DOHH2 (cell line): ENCODE measurements at regions not wholly inside any gene's neighbourhood (a gene's known extent, or its start where the extent isn't known, plus 50 kb on each side); places are given as distances from the start of the nearest gene placed in this dataset.
"Not testable (repeated sequence)": the region's sequence is repeated elsewhere in the genome, so short reads cannot be mapped to it uniquely, and the experiment has no call there.

Experiments used
- H3F3A ChIP-seq: fragments of 200-600 bp; sonication (generic), shearing (Covaris generic); 2 replicates; pipeline ENCODE4 v1.6.0; 2016; ENCODE audit warnings: antibody characterized with exemption, mild to moderate bottlenecking; ENCODE audit not compliant: control insufficient read depth, insufficient read depth
- H3K27ac ChIP-seq: fragments of 200-600 bp; sonication (generic); 2 replicates; pipeline ENCODE4 v1.5.1; 2014; ENCODE audit warnings: low read depth, mild to moderate bottlenecking, low read length, moderate library complexity
- H3K27me3 ChIP-seq: fragments of 200-600 bp; sonication (generic); 2 replicates; pipeline ENCODE4 v1.6.1; 2014; ENCODE audit warnings: mild to moderate bottlenecking, low read length, mixed read lengths; ENCODE audit not compliant: control insufficient read depth
- H3K36me3 ChIP-seq: fragments of 200-600 bp; sonication (generic); 2 replicates; pipeline ENCODE4 v1.6.1; 2014; ENCODE audit warnings: mild to moderate bottlenecking, low read length, moderate library complexity, mixed read lengths; ENCODE audit not compliant: control insufficient read depth
- H3K4me1 ChIP-seq: fragments of 200-600 bp; sonication (generic); 2 replicates; pipeline ENCODE4 v1.6.1; 2014; ENCODE audit warnings: mild to moderate bottlenecking, low read length, mixed read lengths; ENCODE audit not compliant: control insufficient read depth
- H3K4me2 ChIP-seq: fragments of 200-600 bp; sonication (generic); 2 replicates; pipeline ENCODE4 v1.6.0; 2014; ENCODE audit warnings: mild to moderate bottlenecking, low read length, moderate library complexity
- H3K4me3 ChIP-seq: fragments of 200-600 bp; sonication (generic); 2 replicates; pipeline ENCODE4 v1.5.1; 2014; ENCODE audit warnings: mild to moderate bottlenecking, low read length, mixed read lengths
- H3K79me2 ChIP-seq: fragments of 200-600 bp; sonication (generic); 2 replicates; pipeline ENCODE4 v1.6.1; 2014; ENCODE audit warnings: mild to moderate bottlenecking, low read length, mixed read lengths; ENCODE audit not compliant: control insufficient read depth
- H3K9me2 ChIP-seq: fragments of 200-600 bp; sonication (generic); replicated peaks from 2 replicates; pipeline ENCODE4 v1.6.1; 2014; ENCODE audit warnings: mild to moderate bottlenecking, low read length, mixed read lengths; ENCODE audit not compliant: control insufficient read depth
- H3K9me3 ChIP-seq: fragments of 200-600 bp; sonication (generic); 2 replicates; pipeline ENCODE4 v1.6.1; 2014; ENCODE audit warnings: antibody characterized with exemption, low read length, mixed read lengths; ENCODE audit not compliant: control insufficient read depth, insufficient read depth
- H4K20me1 ChIP-seq: fragments of 200-600 bp; sonication (generic); 2 replicates; pipeline ENCODE4 v1.6.0; 2014; ENCODE audit warnings: low read depth, mild to moderate bottlenecking, antibody characterized with exemption, low read length, moderate library complexity; ENCODE audit not compliant: control insufficient read depth, insufficient read depth
- CTCF ChIP-seq: fragments of 200-600 bp; sonication (generic); IDR thresholded peaks from one replicate; pipeline ENCODE4 v1.5.1; 2014; ENCODE audit warnings: antibody characterized with exemption, mild to moderate bottlenecking, low read depth, low read length; ENCODE audit not compliant: poor library complexity, severe bottlenecking
- EZH2phosphoT487 ChIP-seq: fragments of 200-600 bp; sonication (generic); IDR thresholded peaks from 2 replicates; pipeline ENCODE4 v1.6.1; 2017; ENCODE audit warnings: borderline replicate concordance, mild to moderate bottlenecking, antibody characterized with exemption, low read length, moderate library complexity, mixed read lengths

GRCh38 chr2:59824314-59824713, 729.1 kb downstream of the BCL11A start:
- Histone ChIP-seq H4K20me1 (no peaks in the 10 kb centered on the region), H3F3A (no peaks in the 10 kb centered on the region), H3K9me3 (no peaks in the 10 kb centered on the region), H3K9me2 (no peaks in the 10 kb centered on the region), H3K36me3 (no peaks in the 10 kb centered on the region), H3K4me2 (no peak overlapping the region), H3K4me1 (no peaks in the 10 kb centered on the region), H3K27ac (no peak overlapping the region), H3K27me3 (no peaks in the 10 kb centered on the region; the same call in 1 of the 2 replicates), H3K79me2 (no peaks in the 10 kb centered on the region), H3K4me3 (no peak overlapping the region)
- TF ChIP-seq EZH2phosphoT487: no peak
- TF ChIP-seq CTCF: no peak

DNA sequence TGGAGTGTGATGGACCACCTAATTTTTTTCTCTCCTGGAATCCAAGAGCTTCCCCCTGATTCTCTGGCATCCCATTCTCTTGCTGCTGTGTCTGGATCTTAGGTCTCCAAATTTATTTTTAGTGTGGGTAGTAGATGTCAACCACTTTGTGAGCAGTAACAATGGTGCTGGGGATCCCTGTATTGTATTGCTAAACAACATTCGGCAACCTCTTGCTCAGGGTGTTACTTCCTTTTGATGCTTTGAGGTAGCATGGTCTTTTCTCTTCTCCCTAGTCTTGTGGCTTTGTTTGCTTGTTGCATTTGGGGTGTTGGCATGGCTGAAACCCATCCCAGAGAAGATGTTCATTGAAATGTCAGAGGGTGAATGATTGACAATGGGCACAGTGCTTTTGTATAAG, 737.4 kb downstream of the BCL11A start:
- no peak overlapping the region for H3K4me3 ChIP-seq
- no peaks in the 10 kb centered on the region for H4K20me1 ChIP-seq
- H3K27ac ChIP-seq: no peak overlapping the region
- no peaks in the 10 kb centered on the region for H3K36me3 ChIP-seq
- no peak overlapping the region for H3K4me2 ChIP-seq
- TF ChIP-seq EZH2phosphoT487: no peak
- TF ChIP-seq CTCF: no peak
- no peaks in the 10 kb centered on the region for H3K9me2 ChIP-seq
- H3F3A ChIP-seq: no peaks in the 10 kb centered on the region
- H3K79me2 ChIP-seq: no peaks in the 10 kb centered on the region
- no peaks in the 10 kb centered on the region for H3K27me3 ChIP-seq
- no peaks in the 10 kb centered on the region for H3K4me1 ChIP-seq
- H3K9me3 ChIP-seq: no peaks in the 10 kb centered on the region

- not testable (repeated sequence) for H3K27ac ChIP-seq, H3F3A ChIP-seq, H3K36me3 ChIP-seq, H3K27me3 ChIP-seq, H3K4me3 ChIP-seq, H3K9me3 ChIP-seq, H3K9me2 ChIP-seq, H3K4me1 ChIP-seq, H3K79me2 ChIP-seq, H4K20me1 ChIP-seq, H3K4me2 ChIP-seq
These were observed 743.2 kb downstream of the BCL11A start for GRCh38 chr2:59810283-59810682.

DNA sequence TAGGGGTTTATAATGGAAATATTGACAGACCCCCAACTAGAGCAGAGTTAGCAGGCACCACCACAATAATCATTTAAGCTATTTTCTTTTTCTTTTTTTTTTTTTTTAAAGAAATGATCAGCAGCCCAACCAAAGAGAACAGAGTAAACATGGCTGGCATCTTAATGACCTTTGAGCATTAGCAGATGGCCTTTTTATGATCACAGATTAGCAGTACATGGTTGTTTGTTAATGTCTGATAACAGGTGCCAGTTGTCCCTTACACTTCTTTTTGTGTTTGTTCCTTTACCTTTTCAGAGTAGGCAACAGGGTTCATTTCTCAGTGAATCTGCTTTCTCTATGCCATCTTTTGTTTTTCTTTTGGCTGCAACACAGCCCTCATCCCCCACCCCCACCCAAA, 747.0 kb downstream of the BCL11A start:
- H3K9me3 ChIP-seq: no peaks in the 10 kb centered on the region
- no peaks in the 10 kb centered on the region for H3K9me2 ChIP-seq
- no peak overlapping the region for H3K27ac ChIP-seq
- H3K4me2 ChIP-seq: no peak overlapping the region
- H3K4me3 ChIP-seq: no peak overlapping the region
- H3K79me2 ChIP-seq: no peaks in the 10 kb centered on the region
- no peaks in the 10 kb centered on the region for H4K20me1 ChIP-seq
- H3K4me1 ChIP-seq: no peaks in the 10 kb centered on the region
- H3F3A ChIP-seq: no peaks in the 10 kb centered on the region
- no peaks in the 10 kb centered on the region for H3K36me3 ChIP-seq
- H3K27me3 ChIP-seq: no peaks in the 10 kb centered on the region
- no peak for TF ChIP-seq EZH2phosphoT487
- no peak for TF ChIP-seq CTCF
